ENCODE measurements at regions not wholly inside any gene's neighbourhood (a gene's known extent, or its start where the extent isn't known, plus 50 kb on each side); places are given as distances from the start of the nearest gene placed in this dataset.

DNA sequence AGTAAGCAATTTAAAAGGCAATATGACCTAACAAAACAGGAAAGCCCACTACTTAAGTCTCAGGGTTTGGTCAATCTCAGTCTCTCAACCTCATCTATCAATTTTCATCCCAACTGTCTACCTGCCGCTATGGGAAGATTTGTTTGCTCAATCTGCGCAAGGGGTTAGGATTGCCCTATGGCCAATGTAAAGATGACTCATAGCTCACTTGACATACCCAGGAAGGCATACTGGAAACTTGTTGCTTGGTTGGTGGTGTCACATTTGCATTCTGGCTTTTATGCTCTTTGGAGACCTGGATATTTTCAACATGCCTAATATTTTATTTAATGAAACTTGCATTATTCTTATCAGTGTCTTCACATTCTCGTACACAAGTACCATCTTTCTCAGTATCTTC, 78.1 kb upstream of the TMEM196 start:
- TF ChIP-seq CTCF (IDR thresholded peaks at IDR 0.05): no peak
- TF ChIP-seq POLR2A (IDR thresholded peaks at IDR 0.05): no peak
- TF ChIP-seq POLR2AphosphoS5 (IDR thresholded peaks at IDR 0.05): no peak
